ENCODE measurements at regions not wholly inside any gene's neighbourhood (a gene's known extent, or its start where the extent isn't known, plus 50 kb on each side); places are given as distances from the start of the nearest gene placed in this dataset.

GRCh38 chr14:97718886-97719442, 921.8 kb downstream of the VRK1 start:
- H3K27me3 ChIP-seq (replicated peaks; ENCODE audit: insufficient read depth) = no peaks in the 10 kb centered on the region
- WGBS = 85% methylated on average over 1 of the region's 1 CpG
- intact Hi-C loops (cut with DNase I) = no loop called here
- no peak for TF ChIP-seq POLR2A (IDR thresholded peaks at IDR 0.05)
- TF ChIP-seq CTCF (IDR thresholded peaks at IDR 0.05) = no peak
- TF ChIP-seq POLR2AphosphoS5 (IDR thresholded peaks at IDR 0.05) = no peak
- no peak for DNase-seq (ENCODE audit: low spot score)
- no peaks in the 10 kb centered on the region for H3K9me3 ChIP-seq
- no peaks in the 10 kb centered on the region for H3K4me1 ChIP-seq (replicated peaks)
- no peak overlapping the region for H3K4me3 ChIP-seq
- H3K27ac ChIP-seq = no peak overlapping the region
- H3K36me3 ChIP-seq = no peaks in the 10 kb centered on the region

DNA sequence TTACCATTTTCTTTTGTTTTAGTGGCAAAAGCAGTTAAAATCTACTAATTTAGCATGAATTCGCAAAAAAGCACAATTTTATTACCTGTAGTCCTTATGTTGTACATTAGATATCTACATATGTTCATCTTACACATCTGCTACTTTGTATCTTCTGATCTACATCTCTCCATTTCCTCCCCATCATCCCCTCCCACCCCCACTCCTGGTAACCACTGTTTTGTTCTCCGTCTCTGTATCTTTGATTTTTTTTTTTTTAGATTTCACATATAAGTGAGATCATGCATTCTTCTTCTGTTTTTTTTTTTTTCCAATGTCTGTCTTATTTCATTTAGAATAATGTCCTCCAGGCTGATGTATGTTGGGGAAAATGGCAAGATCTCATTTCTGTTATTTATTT, 922.7 kb downstream of the VRK1 start:
- intact Hi-C loops (cut with DNase I) = no loop called here
- no peak overlapping the region for H3K4me3 ChIP-seq
- no peaks in the 10 kb centered on the region for H3K27me3 ChIP-seq (replicated peaks; ENCODE audit: insufficient read depth)
- H3K36me3 ChIP-seq = no peaks in the 10 kb centered on the region
- no peak for TF ChIP-seq POLR2A (IDR thresholded peaks at IDR 0.05)
- TF ChIP-seq CTCF (IDR thresholded peaks at IDR 0.05) = no peak
- WGBS = 65% methylated on average over 2 of the region's 2 CpGs
- no peaks in the 10 kb centered on the region for H3K9me3 ChIP-seq
- no peak for DNase-seq (ENCODE audit: low spot score)
- no peak overlapping the region for H3K27ac ChIP-seq
- no peaks in the 10 kb centered on the region for H3K4me1 ChIP-seq (replicated peaks)

DNA sequence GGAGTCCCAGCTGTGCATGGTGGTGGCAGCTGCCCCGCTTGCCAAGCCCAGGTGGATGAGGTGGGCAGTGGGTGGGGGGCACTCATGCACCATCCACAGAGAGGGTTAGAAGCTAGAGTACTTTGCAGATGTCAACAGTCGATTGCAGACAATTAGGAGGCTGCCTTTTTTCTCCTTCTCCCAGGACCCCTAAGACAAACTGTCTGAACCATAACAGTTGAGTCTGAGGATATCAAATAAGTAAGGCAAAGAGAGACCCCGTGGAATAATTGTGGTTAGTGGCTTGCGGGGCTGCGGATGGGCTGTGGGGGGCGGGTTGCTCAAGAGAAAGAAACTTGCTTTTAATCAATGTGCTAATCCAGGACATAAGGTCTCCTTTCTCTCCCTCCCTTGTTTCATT, 926.2 kb downstream of the VRK1 start:
- H3K27ac ChIP-seq = no peak overlapping the region
- no peak for DNase-seq (ENCODE audit: low spot score)
- no peaks in the 10 kb centered on the region for H3K27me3 ChIP-seq (replicated peaks; ENCODE audit: insufficient read depth)
- H3K9me3 ChIP-seq = no peaks in the 10 kb centered on the region
- no peaks in the 10 kb centered on the region for H3K4me1 ChIP-seq (replicated peaks)
- intact Hi-C loops (cut with DNase I) = no loop called here
- no peaks in the 10 kb centered on the region for H3K36me3 ChIP-seq
- no peak overlapping the region for H3K4me3 ChIP-seq
- TF ChIP-seq POLR2AphosphoS5 (IDR thresholded peaks at IDR 0.05) (no peak), CTCF (IDR thresholded peaks at IDR 0.05) (no peak)
- 82% methylated on average over 6 of the region's 6 CpGs for WGBS

- intact Hi-C loops (cut with DNase I) = no loop called here
- DNase-seq (ENCODE audit: low spot score) = no peak
- TF ChIP-seq POLR2AphosphoS5 (IDR thresholded peaks at IDR 0.05) (no peak), CTCF (IDR thresholded peaks at IDR 0.05) (no peak), POLR2A (IDR thresholded peaks at IDR 0.05) (no peak)
- no peak overlapping the region for H3K4me3 ChIP-seq
- no peaks in the 10 kb centered on the region for H3K9me3 ChIP-seq
- no peaks in the 10 kb centered on the region for H3K36me3 ChIP-seq
- no peaks in the 10 kb centered on the region for H3K27me3 ChIP-seq (replicated peaks; ENCODE audit: insufficient read depth)
- no peaks in the 10 kb centered on the region for H3K4me1 ChIP-seq (replicated peaks)
- WGBS = 71% methylated on average over 7 of the region's 7 CpGs
- no peak overlapping the region for H3K27ac ChIP-seq
Measured at GRCh38 chr14:97723819-97724218, 926.6 kb downstream of the VRK1 start.

GRCh38 chr14:97724265-97724731, 927.1 kb downstream of the VRK1 start:
- H3K4me3 ChIP-seq = no peak overlapping the region
- no peak for DNase-seq (ENCODE audit: low spot score)
- TF ChIP-seq CTCF (IDR thresholded peaks at IDR 0.05) (no peak), POLR2A (IDR thresholded peaks at IDR 0.05) (no peak), POLR2AphosphoS5 (IDR thresholded peaks at IDR 0.05) (no peak)

More at GRCh38 chr14:97724265-97724731, 927.1 kb downstream of the VRK1 start:
- Histone ChIP-seq H3K36me3 (no peaks in the 10 kb centered on the region), H3K27ac (no peak overlapping the region), H3K9me3 (no peaks in the 10 kb centered on the region), H3K4me1 (replicated peaks) (no peaks in the 10 kb centered on the region), H3K27me3 (replicated peaks; ENCODE audit: insufficient read depth) (no peaks in the 10 kb centered on the region)
- WGBS = 34% methylated on average over 9 of the region's 9 CpGs
- intact Hi-C loops (cut with DNase I) = no loop called here

Measured in prostate gland (tissue), 2 donors.